ENCODE measurements at regions not wholly inside any gene's neighbourhood (a gene's known extent, or its start where the extent isn't known, plus 50 kb on each side); places are given as distances from the start of the nearest gene placed in this dataset.

GRCh38 chr3:181317508-181317907, 328.0 kb upstream of the DNAJC19 start:
- no peaks in the 10 kb centered on the region for H3K27me3 ChIP-seq (ENCODE audit: control insufficient read depth, insufficient read depth, low read length)
- TF ChIP-seq, protein P1, sequence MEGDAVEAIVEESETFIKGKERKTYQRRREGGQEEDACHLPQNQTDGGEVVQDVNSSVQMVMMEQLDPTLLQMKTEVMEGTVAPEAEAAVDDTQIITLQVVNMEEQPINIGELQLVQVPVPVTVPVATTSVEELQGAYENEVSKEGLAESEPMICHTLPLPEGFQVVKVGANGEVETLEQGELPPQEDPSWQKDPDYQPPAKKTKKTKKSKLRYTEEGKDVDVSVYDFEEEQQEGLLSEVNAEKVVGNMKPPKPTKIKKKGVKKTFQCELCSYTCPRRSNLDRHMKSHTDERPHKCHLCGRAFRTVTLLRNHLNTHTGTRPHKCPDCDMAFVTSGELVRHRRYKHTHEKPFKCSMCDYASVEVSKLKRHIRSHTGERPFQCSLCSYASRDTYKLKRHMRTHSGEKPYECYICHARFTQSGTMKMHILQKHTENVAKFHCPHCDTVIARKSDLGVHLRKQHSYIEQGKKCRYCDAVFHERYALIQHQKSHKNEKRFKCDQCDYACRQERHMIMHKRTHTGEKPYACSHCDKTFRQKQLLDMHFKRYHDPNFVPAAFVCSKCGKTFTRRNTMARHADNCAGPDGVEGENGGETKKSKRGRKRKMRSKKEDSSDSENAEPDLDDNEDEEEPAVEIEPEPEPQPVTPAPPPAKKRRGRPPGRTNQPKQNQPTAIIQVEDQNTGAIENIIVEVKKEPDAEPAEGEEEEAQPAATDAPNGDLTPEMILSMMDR (IDR thresholded peaks at IDR 0.05; ENCODE audit: insufficient read depth, low read depth, low read length), result no peak
- ChIA-PET CTCF (no interaction called here), POLR2A (no interaction called here)
- H3K36me3 ChIP-seq (ENCODE audit: control insufficient read depth, insufficient read depth, low read length), result no peaks in the 10 kb centered on the region
- no peak overlapping the region for H3K4me3 ChIP-seq (ENCODE audit: low read depth, low read length)
- no peak for DNase-seq (ENCODE audit: low read depth)

- CTCF ChIA-PET, result no interaction called here
- Histone ChIP-seq H3K4me3 (ENCODE audit: low read depth, low read length) (no peak overlapping the region), H3K36me3 (ENCODE audit: control insufficient read depth, insufficient read depth, low read length) (no peaks in the 10 kb centered on the region), H3K27me3 (ENCODE audit: control insufficient read depth, insufficient read depth, low read length) (no peaks in the 10 kb centered on the region)
- TF ChIP-seq, protein P1 (IDR thresholded peaks at IDR 0.05; ENCODE audit: insufficient read depth, low read depth, low read length), result no peak
- DNase-seq (ENCODE audit: low read depth), result no peak
- POLR2A ChIA-PET, result no interaction called here
Observed at GRCh38 chr3:181316482-181316881, 326.9 kb upstream of the DNAJC19 start.

GRCh38 chr3:181313335-181313734, 323.8 kb upstream of the DNAJC19 start:
- ChIA-PET POLR2A (no interaction called here), CTCF (no interaction called here)
- DNase-seq (ENCODE audit: low read depth), result no peak
- H3K27me3 ChIP-seq (ENCODE audit: control insufficient read depth, insufficient read depth, low read length), result no peaks in the 10 kb centered on the region
- H3K4me3 ChIP-seq (ENCODE audit: low read depth, low read length), result no peak overlapping the region
- no peaks in the 10 kb centered on the region for H3K36me3 ChIP-seq (ENCODE audit: control insufficient read depth, insufficient read depth, low read length)
- TF ChIP-seq, protein P1 (IDR thresholded peaks at IDR 0.05; ENCODE audit: insufficient read depth, low read depth, low read length), result no peak

DNA sequence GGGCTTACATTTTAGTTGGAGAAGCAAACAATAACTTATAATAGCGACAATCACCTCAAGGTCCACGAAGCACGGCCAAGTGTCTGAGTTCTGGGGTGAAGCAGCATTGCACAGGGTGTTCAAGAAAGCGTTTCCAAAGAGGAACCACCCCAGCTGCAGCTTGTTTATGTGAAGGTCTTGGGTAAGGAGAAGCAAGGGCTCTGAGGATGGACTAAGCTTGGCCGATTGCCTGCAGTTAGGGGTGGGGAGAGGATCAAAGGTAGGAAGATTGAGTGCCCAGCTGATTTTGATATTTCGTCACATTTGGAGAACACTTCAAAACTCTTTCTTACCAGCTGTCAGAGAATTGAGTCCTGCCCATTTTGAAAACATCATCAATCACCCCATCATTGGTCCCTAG, 321.6 kb upstream of the DNAJC19 start:
- Histone ChIP-seq H3K27me3 (ENCODE audit: control insufficient read depth, insufficient read depth, low read length) (no peaks in the 10 kb centered on the region), H3K4me3 (ENCODE audit: low read depth, low read length) (no peak overlapping the region), H3K36me3 (ENCODE audit: control insufficient read depth, insufficient read depth, low read length) (no peaks in the 10 kb centered on the region)
- ChIA-PET CTCF (no interaction called here), POLR2A (no interaction called here)
- TF ChIP-seq, protein P1 (IDR thresholded peaks at IDR 0.05; ENCODE audit: insufficient read depth, low read depth, low read length), result no peak
- DNase-seq (ENCODE audit: low read depth), result no peak

GRCh38 chr3:181302960-181303359, 313.4 kb upstream of the DNAJC19 start:
- no peak overlapping the region for H3K4me3 ChIP-seq (ENCODE audit: low read depth, low read length)
- DNase-seq (ENCODE audit: low read depth), result no peak
- H3K27me3 ChIP-seq (ENCODE audit: control insufficient read depth, insufficient read depth, low read length), result no peaks in the 10 kb centered on the region
- CTCF ChIA-PET, result no interaction called here
- POLR2A ChIA-PET, result no interaction called here
- TF ChIP-seq, protein P1 (IDR thresholded peaks at IDR 0.05; ENCODE audit: insufficient read depth, low read depth, low read length), result no peak
- no peaks in the 10 kb centered on the region for H3K36me3 ChIP-seq (ENCODE audit: control insufficient read depth, insufficient read depth, low read length)
